Natural killer cell (primary cell): ENCODE measurements at regions not wholly inside any gene's neighbourhood (a gene's known extent, or its start where the extent isn't known, plus 50 kb on each side); places are given as distances from the start of the nearest gene placed in this dataset.

Source experiments
- ATAC-seq, 3 donors: fragments of 150-1000 bp in 2 of 3; fragments of 200-7000 bp in 1 of 3; cut with Tn5 transposase; 1 replicate in 1 of 3; 2 replicates in 2 of 3; pipeline ENCODE4 v1.10.0; 2021; ENCODE audit warnings: mild to moderate bottlenecking in 2 of 3, moderate library complexity in 2 of 3
- DNase-seq, 2 donors: peaks; one replicate each; pipeline versions ENCODE4 v3.0.0 to v3.0.0-alpha.2; 2013 to 2021; ENCODE audit warnings: mixed read lengths in 1 of 2
- H3K27ac ChIP-seq: one replicate; pipeline ENCODE4 v1.5.1; 2013; ENCODE audit warnings: mild to moderate bottlenecking, low read length
- H3K27me3 ChIP-seq: one replicate; pipeline ENCODE4 v1.6.1; 2013; ENCODE audit warnings: low read length; ENCODE audit not compliant: control insufficient read depth, insufficient read depth
- H3K36me3 ChIP-seq: one replicate; pipeline ENCODE4 v1.6.1; 2013; ENCODE audit warnings: low read length; ENCODE audit not compliant: control insufficient read depth, insufficient read depth
- H3K4me1 ChIP-seq: one replicate; pipeline ENCODE4 v1.6.1; 2013; ENCODE audit warnings: low read length; ENCODE audit not compliant: control insufficient read depth, insufficient read depth
- H3K4me3 ChIP-seq: one replicate; pipeline ENCODE4 v1.5.1; 2013; ENCODE audit warnings: low read length
- H3K9me3 ChIP-seq: one replicate; pipeline ENCODE4 v1.6.1; 2013; ENCODE audit warnings: low read length; ENCODE audit not compliant: control insufficient read depth, insufficient read depth
- H3K27ac Mint-ChIP-seq, 2 donors: one replicate each; pipeline ENCODE4 v1.8.0; 2022; ENCODE audit warnings: mild to moderate bottlenecking in 2 of 2, mixed read lengths in 2 of 2, moderate library complexity in 1 of 2
- H3K27me3 Mint-ChIP-seq, 2 donors: one replicate each; pipeline ENCODE4 v1.8.0; 2022; ENCODE audit warnings: low read depth in 2 of 2, mixed read lengths in 2 of 2
- H3K36me3 Mint-ChIP-seq: one replicate; pipeline ENCODE4 v1.8.0; 2022; ENCODE audit warnings: mixed read lengths
- H3K4me1 Mint-ChIP-seq, 2 donors: one replicate each; pipeline ENCODE4 v1.8.0; 2022; ENCODE audit warnings: mixed read lengths in 2 of 2
- H3K4me3 Mint-ChIP-seq: one replicate; pipeline ENCODE4 v1.8.0; 2022; ENCODE audit warnings: mild to moderate bottlenecking, moderate library complexity, mixed read lengths
- H3K9me3 Mint-ChIP-seq, 2 donors: one replicate each; pipeline ENCODE4 v1.8.0; 2022; ENCODE audit warnings: mixed read lengths in 2 of 2
- WGBS: methylation state at CpG from one replicate; pipeline ENCODE4 v1.1.7; 2013; ENCODE audit warnings: missing lambda C conversion rate; ENCODE audit not compliant: insufficient coverage; 5-methylcytosine and 5-hydroxymethylcytosine counted together
- intact Hi-C: fragments of 100-400 bp; cut with micrococcal nuclease; formaldehyde crosslinking; loops from one replicate; pipeline ENCODE4 v1.14.2; 2022
- TF ChIP-seq, protein P1 (sequence below): fragments of 200-600 bp; IDR thresholded peaks from one replicate; pipeline ENCODE4 v1.8.0; 2022; ENCODE audit warnings: antibody characterized with exemption

DNA sequence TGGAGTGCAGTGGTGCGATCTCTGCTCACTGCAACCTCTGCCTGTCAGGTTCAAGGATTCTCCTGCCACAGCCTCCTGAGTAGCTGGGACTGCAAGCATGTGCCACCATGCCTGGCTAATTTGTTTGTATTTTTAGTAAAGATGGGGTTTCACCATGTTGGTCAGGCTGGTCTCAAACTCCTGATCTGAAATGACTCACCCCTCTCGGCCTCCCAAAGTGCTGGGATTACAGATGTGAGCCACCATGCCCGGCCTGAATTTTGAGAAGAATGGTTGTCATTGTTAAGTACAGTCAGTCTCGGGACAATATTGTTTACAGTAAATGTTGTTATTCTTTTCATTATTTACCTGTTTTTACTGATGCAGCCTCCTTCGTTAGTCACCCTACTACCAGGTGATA, 1226.2 kb upstream of the TENM3 start:
- H3K4me3 Mint-ChIP-seq: no peak overlapping the region
- TF ChIP-seq, protein P1, sequence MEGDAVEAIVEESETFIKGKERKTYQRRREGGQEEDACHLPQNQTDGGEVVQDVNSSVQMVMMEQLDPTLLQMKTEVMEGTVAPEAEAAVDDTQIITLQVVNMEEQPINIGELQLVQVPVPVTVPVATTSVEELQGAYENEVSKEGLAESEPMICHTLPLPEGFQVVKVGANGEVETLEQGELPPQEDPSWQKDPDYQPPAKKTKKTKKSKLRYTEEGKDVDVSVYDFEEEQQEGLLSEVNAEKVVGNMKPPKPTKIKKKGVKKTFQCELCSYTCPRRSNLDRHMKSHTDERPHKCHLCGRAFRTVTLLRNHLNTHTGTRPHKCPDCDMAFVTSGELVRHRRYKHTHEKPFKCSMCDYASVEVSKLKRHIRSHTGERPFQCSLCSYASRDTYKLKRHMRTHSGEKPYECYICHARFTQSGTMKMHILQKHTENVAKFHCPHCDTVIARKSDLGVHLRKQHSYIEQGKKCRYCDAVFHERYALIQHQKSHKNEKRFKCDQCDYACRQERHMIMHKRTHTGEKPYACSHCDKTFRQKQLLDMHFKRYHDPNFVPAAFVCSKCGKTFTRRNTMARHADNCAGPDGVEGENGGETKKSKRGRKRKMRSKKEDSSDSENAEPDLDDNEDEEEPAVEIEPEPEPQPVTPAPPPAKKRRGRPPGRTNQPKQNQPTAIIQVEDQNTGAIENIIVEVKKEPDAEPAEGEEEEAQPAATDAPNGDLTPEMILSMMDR: no peak
- DNase-seq (no peak), ATAC-seq (no peak)
- H3K4me1 Mint-ChIP-seq: no peaks in the 10 kb centered on the region
- Histone ChIP-seq H3K27ac (no peak overlapping the region), H3K36me3 (no peaks in the 10 kb centered on the region), H3K9me3 (no peaks in the 10 kb centered on the region), H3K4me1 (no peaks in the 10 kb centered on the region), H3K27me3 (no peaks in the 10 kb centered on the region), H3K4me3 (no peak overlapping the region)
- peaks cover 20 to 27% of the 10 kb centered on the region in 2 donors for H3K9me3 Mint-ChIP-seq
- H3K27ac Mint-ChIP-seq: no peak overlapping the region
- intact Hi-C loops: no loop called here
- WGBS: 72% methylated on average over 4 of the region's 5 CpGs
- no peaks in the 10 kb centered on the region for H3K27me3 Mint-ChIP-seq
- H3K36me3 Mint-ChIP-seq: peaks cover 17% of the 10 kb centered on the region

DNA sequence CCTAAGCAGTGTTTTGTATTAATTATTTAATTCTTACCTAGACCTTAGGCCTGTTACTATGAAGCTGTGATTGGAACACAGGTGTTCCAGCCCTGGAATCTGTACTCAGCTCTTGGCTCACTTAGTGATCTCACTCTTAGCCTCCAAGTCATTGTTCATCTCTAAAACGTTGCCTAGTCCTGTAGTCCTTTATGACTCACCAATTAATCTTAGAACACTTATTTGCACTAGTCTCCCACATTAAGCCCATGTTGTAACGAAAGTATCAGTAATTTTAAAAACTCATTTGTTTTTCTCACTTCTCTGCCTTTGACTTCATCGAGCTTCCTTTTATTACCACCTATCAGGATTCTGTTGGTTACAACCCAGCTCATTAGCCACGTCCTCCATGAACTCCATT, 1224.7 kb upstream of the TENM3 start:
- Histone ChIP-seq H3K27me3 (no peaks in the 10 kb centered on the region), H3K9me3 (peaks cover 4% of the 10 kb centered on the region), H3K4me1 (no peaks in the 10 kb centered on the region), H3K36me3 (no peaks in the 10 kb centered on the region), H3K4me3 (no peak overlapping the region), H3K27ac (no peak overlapping the region)
- ATAC-seq: no peak
- TF ChIP-seq, protein P1: no peak
- peaks cover 4% of the 10 kb centered on the region for H3K36me3 Mint-ChIP-seq
- no peak overlapping the region for H3K27ac Mint-ChIP-seq
- H3K27me3 Mint-ChIP-seq: no peaks in the 10 kb centered on the region
- H3K4me3 Mint-ChIP-seq: no peak overlapping the region
- DNase-seq: no peak
- WGBS: 70% methylated on average over 4 of the region's 4 CpGs
- intact Hi-C loops: no loop called here
- H3K9me3 Mint-ChIP-seq: peaks cover 15 to 23% of the 10 kb centered on the region in 2 donors
- no peaks in the 10 kb centered on the region for H3K4me1 Mint-ChIP-seq

DNA sequence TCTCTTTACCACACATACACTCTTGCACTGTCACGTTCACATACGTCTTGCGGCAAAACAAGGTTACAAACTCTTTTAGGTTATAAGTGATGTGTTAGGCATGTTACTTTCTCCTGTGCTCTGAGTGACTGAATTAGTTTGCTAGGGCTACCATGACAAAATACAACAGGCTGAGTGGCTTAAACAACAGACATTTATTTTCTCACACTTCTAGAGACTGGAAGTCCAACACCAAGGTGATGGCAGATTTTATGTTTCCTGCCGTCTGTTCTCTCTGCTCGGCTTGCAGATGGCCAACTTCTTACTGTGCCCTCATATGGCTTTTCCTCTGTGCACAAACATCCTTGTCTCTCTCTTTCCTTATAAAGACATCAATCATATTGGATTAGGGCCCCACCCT, 1224.3 kb upstream of the TENM3 start:
- Histone ChIP-seq H3K4me3 (no peak overlapping the region), H3K4me1 (no peaks in the 10 kb centered on the region), H3K27me3 (no peaks in the 10 kb centered on the region), H3K27ac (no peak overlapping the region), H3K36me3 (no peaks in the 10 kb centered on the region), H3K9me3 (peaks cover 4% of the 10 kb centered on the region)
- Mint-ChIP-seq H3K36me3 (no peaks in the 10 kb centered on the region), H3K4me1 (no peaks in the 10 kb centered on the region), H3K4me3 (no peak overlapping the region), H3K27ac (no peak overlapping the region), H3K9me3 (peaks cover 11 to 19% of the 10 kb centered on the region in 2 donors), H3K27me3 (no peaks in the 10 kb centered on the region)
- intact Hi-C loops: no loop called here
- no peak for ATAC-seq
- WGBS: 71% methylated on average over 2 of the region's 5 CpGs
- TF ChIP-seq, protein P1: no peak
- no peak for DNase-seq

DNA sequence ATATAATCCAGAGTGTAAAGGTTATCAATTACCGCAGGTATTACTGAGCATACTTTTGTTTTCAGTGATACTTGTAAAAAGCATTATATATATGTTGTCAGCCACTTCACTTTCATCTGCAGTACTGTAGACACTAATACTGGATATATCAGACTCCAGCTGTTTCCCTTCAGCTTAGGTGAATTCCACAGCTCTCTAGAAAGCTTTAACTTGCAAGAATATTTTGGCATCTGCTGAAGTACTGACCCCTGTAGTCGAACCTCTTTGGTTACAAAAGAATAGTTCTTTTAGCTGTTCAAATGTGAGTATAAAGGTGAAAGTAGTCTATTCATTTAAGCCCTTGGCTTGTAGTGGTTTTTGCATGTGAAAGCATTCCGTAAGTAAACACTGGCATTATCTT, 1222.7 kb upstream of the TENM3 start:
- intact Hi-C loops: no loop called here
- H3K9me3 Mint-ChIP-seq: peaks cover 13 to 20% of the 10 kb centered on the region in 2 donors

More for the DNA sequence above, 1222.7 kb upstream of the TENM3 start:
- Histone ChIP-seq H3K9me3 (peaks cover 4% of the 10 kb centered on the region), H3K4me3 (no peak overlapping the region), H3K27me3 (no peaks in the 10 kb centered on the region), H3K36me3 (no peaks in the 10 kb centered on the region), H3K4me1 (no peaks in the 10 kb centered on the region), H3K27ac (no peak overlapping the region)
- Mint-ChIP-seq H3K27ac (no peak overlapping the region), H3K27me3 (no peaks in the 10 kb centered on the region), H3K36me3 (no peaks in the 10 kb centered on the region), H3K4me3 (no peak overlapping the region), H3K4me1 (no peaks in the 10 kb centered on the region)
- TF ChIP-seq, protein P1: no peak
- ATAC-seq: no peak
- no peak for DNase-seq
- 64% methylated on average over 1 of the region's 3 CpGs for WGBS
